Neural cell (in vitro differentiated cells): ENCODE measurements at regions not wholly inside any gene's neighbourhood (a gene's known extent, or its start where the extent isn't known, plus 50 kb on each side); places are given as distances from the start of the nearest gene placed in this dataset.
"Not testable (repeated sequence)": the region's sequence is repeated elsewhere in the genome, so short reads cannot be mapped to it uniquely, and the experiment has no call there.

Source experiments
- H2AFZ ChIP-seq: fragments of 200-600, 300-800 bp; sonication (generic), shearing (Covaris generic); 2 replicates; pipeline ENCODE4 v1.6.0; 2014; ENCODE audit warnings: low read depth, mild to moderate bottlenecking, antibody characterized with exemption, low read length, moderate library complexity
- H3F3A ChIP-seq: fragments of 200-600 bp; shearing (Covaris generic); 2 replicates; pipeline ENCODE4 v1.6.1; 2016; ENCODE audit warnings: mild to moderate bottlenecking, moderate library complexity, mixed read lengths, antibody characterized with exemption, low read length; ENCODE audit not compliant: insufficient read depth, poor library complexity, severe bottlenecking
- H3K27ac ChIP-seq: fragments of 200-600, 300-800 bp; sonication (generic), shearing (Covaris generic); 2 replicates; pipeline ENCODE4 v1.5.1; 2014; ENCODE audit warnings: mild to moderate bottlenecking, low read length, moderate library complexity
- H3K27me3 ChIP-seq: fragments of 300-800, 200-600 bp; sonication (generic), shearing (Covaris generic); 2 replicates; pipeline ENCODE4 v1.6.0; 2014; ENCODE audit warnings: mild to moderate bottlenecking, low read depth, low read length, moderate library complexity; ENCODE audit not compliant: insufficient read depth
- H3K36me3 ChIP-seq: fragments of 300-800, 200-600 bp; sonication (generic), shearing (Covaris generic); 2 replicates; pipeline ENCODE4 v1.5.1; 2014; ENCODE audit warnings: mild to moderate bottlenecking, antibody characterized with exemption, low read length, moderate library complexity; ENCODE audit not compliant: insufficient read depth
- H3K4me2 ChIP-seq: fragments of 300-800, 200-600 bp; sonication (generic), shearing (Covaris generic); 2 replicates; pipeline ENCODE4 v1.6.0; 2014; ENCODE audit warnings: mild to moderate bottlenecking, low read length
- H3K4me3 ChIP-seq: fragments of 300-800, 200-600 bp; sonication (generic), shearing (Covaris generic); 2 replicates; pipeline ENCODE4 v1.5.1; 2014; ENCODE audit warnings: mild to moderate bottlenecking, low read length, moderate library complexity
- H3K79me2 ChIP-seq: fragments of 200-600 bp; shearing (Covaris generic); replicated peaks from 2 replicates; pipeline ENCODE4 v1.6.0; 2014; ENCODE audit warnings: mild to moderate bottlenecking, low read length, moderate library complexity; ENCODE audit not compliant: insufficient read depth
- H3K9ac ChIP-seq: fragments of 300-800, 200-600 bp; sonication (generic), shearing (Covaris generic); 2 replicates; pipeline ENCODE4 v1.6.1; 2016; ENCODE audit warnings: mild to moderate bottlenecking, low read length, mixed read lengths
- H3K9me2 ChIP-seq: fragments of 200-600 bp; shearing (Covaris generic); 2 replicates; pipeline ENCODE4 v1.6.1; 2016; ENCODE audit warnings: mild to moderate bottlenecking, low read length, mixed read lengths; ENCODE audit not compliant: insufficient read depth
- H3K9me3 ChIP-seq: fragments of 200-600, 300-800 bp; sonication (generic), shearing (Covaris generic); 2 replicates; pipeline ENCODE4 v1.6.1; 2016; ENCODE audit warnings: mild to moderate bottlenecking, mixed run types, low read length, moderate library complexity, mixed read lengths
- H4K20me1 ChIP-seq: fragments of 200-600 bp; shearing (Covaris generic); 2 replicates; pipeline ENCODE4 v1.6.1; 2016; ENCODE audit warnings: mild to moderate bottlenecking, mixed run types; ENCODE audit not compliant: insufficient read depth
- CTCF ChIP-seq: fragments of 450-650 bp; IDR thresholded peaks from 2 replicates; pipeline ENCODE4 v1.5.1; 2014; ENCODE audit warnings: antibody characterized with exemption, mild to moderate bottlenecking, moderate library complexity; ENCODE audit not compliant: poor library complexity, severe bottlenecking
- EP300 ChIP-seq: fragments of 450-650 bp; conservative IDR thresholded peaks from 2 replicates; pipeline ENCODE4 v1.6.1; 2014; ENCODE audit warnings: antibody characterized with exemption, mild to moderate bottlenecking, moderate library complexity; ENCODE audit not compliant: poor library complexity, severe bottlenecking
- EZH2 ChIP-seq: fragments of 200-600, 300-800 bp; shearing (Covaris generic), sonication (generic); IDR thresholded peaks from 2 replicates; pipeline ENCODE4 v1.6.1; 2014; ENCODE audit warnings: antibody characterized with exemption, low read length, borderline replicate concordance, mild to moderate bottlenecking; ENCODE audit not compliant: insufficient read depth, poor library complexity, severe bottlenecking
- MXI1 ChIP-seq: fragments of 450-650 bp; conservative IDR thresholded peaks from 2 replicates; pipeline ENCODE4 v1.6.1; 2014; ENCODE audit warnings: antibody characterized with exemption, mild to moderate bottlenecking; ENCODE audit not compliant: poor library complexity, severe bottlenecking
- POLR2AphosphoS5 ChIP-seq: IDR thresholded peaks from 2 replicates; pipeline ENCODE4 v1.6.1; 2012
- RAD21 ChIP-seq: fragments of 450-650 bp; conservative IDR thresholded peaks from 2 replicates; pipeline ENCODE4 v1.6.1; 2014; ENCODE audit warnings: antibody characterized with exemption, mild to moderate bottlenecking, moderate library complexity
- SMC3 ChIP-seq: fragments of 450-650 bp; conservative IDR thresholded peaks from 2 replicates; pipeline ENCODE4 v1.6.1; 2014; ENCODE audit warnings: antibody characterized with exemption, mild to moderate bottlenecking, moderate library complexity; ENCODE audit not compliant: poor library complexity
- TAF1 ChIP-seq: IDR thresholded peaks from 2 replicates; pipeline ENCODE4 v1.6.1; 2012; ENCODE audit warnings: low read depth
- TF ChIP-seq, protein P1 (sequence below): IDR thresholded peaks from 2 replicates; pipeline ENCODE4 v1.6.1; 2012; ENCODE audit warnings: borderline replicate concordance

DNA sequence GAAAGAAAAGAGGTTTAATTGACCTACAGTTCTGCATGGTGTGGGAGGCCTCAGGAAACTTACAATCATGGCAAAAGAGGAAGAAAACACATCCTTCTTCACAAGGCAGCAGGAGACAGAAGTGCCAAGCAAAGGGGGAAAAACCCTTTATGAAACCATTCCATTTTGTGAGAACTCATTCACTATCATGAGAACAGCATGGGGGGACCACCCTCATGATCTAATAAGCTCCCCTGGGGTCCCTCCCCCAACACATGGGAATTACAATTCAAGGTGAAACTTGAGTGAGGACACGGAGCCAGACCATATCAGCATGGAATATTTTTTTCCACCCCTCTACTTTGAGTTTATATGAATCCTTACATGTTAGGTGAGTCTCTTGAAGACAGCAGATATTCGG lies 173.7 kb downstream of the PHF2 start:
- TF ChIP-seq, protein P1, sequence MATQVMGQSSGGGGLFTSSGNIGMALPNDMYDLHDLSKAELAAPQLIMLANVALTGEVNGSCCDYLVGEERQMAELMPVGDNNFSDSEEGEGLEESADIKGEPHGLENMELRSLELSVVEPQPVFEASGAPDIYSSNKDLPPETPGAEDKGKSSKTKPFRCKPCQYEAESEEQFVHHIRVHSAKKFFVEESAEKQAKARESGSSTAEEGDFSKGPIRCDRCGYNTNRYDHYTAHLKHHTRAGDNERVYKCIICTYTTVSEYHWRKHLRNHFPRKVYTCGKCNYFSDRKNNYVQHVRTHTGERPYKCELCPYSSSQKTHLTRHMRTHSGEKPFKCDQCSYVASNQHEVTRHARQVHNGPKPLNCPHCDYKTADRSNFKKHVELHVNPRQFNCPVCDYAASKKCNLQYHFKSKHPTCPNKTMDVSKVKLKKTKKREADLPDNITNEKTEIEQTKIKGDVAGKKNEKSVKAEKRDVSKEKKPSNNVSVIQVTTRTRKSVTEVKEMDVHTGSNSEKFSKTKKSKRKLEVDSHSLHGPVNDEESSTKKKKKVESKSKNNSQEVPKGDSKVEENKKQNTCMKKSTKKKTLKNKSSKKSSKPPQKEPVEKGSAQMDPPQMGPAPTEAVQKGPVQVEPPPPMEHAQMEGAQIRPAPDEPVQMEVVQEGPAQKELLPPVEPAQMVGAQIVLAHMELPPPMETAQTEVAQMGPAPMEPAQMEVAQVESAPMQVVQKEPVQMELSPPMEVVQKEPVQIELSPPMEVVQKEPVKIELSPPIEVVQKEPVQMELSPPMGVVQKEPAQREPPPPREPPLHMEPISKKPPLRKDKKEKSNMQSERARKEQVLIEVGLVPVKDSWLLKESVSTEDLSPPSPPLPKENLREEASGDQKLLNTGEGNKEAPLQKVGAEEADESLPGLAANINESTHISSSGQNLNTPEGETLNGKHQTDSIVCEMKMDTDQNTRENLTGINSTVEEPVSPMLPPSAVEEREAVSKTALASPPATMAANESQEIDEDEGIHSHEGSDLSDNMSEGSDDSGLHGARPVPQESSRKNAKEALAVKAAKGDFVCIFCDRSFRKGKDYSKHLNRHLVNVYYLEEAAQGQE, result no peak
- TF ChIP-seq SMC3 (no peak), RAD21 (no peak), POLR2AphosphoS5 (no peak), CTCF (no peak), EP300 (no peak), TAF1 (no peak), EZH2 (no peak), MXI1 (no peak)
- H2AFZ ChIP-seq, result no peak overlapping the region
- peaks cover 10% of the 10 kb centered on the region for H3K9me3 ChIP-seq
- H3K4me3 ChIP-seq, result no peak overlapping the region
- H3F3A ChIP-seq, result no peaks in the 10 kb centered on the region
- H3K36me3 ChIP-seq, result no peaks in the 10 kb centered on the region
- no peaks in the 10 kb centered on the region for H3K27me3 ChIP-seq
- no peaks in the 10 kb centered on the region for H3K9me2 ChIP-seq
- H3K27ac ChIP-seq, result no peak overlapping the region
- no peak overlapping the region for H3K9ac ChIP-seq
- no peaks in the 10 kb centered on the region for H4K20me1 ChIP-seq
- no peaks in the 10 kb centered on the region for H3K79me2 ChIP-seq
- no peak overlapping the region for H3K4me2 ChIP-seq

DNA sequence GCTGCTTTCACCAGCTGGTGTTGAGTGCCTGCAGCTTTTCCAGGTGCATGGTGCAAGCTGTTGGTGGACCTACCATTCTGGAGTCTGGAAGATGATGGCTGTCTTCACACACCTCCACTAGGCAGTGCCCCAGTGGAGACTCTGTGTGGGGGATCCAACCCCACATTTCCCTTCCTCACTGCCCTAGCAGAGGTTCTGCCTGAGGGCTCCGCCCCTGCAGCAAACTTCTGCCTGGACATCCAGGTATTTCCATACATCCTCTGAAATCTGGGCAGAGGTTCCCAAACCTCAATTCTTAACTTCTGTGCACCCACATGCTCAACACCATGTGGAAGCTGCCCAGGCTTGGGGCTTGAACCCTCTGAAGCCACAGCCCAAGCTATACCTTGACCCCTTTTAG lies 172.4 kb downstream of the PHF2 start:
- H3K27ac ChIP-seq, H3K9me2 ChIP-seq, H3K4me3 ChIP-seq, H2AFZ ChIP-seq, H3F3A ChIP-seq, H3K79me2 ChIP-seq, H3K4me2 ChIP-seq, H4K20me1 ChIP-seq, H3K9ac ChIP-seq, H3K36me3 ChIP-seq, H3K27me3 ChIP-seq: not testable (repeated sequence)
- peaks cover 12% of the 10 kb centered on the region for H3K9me3 ChIP-seq

DNA sequence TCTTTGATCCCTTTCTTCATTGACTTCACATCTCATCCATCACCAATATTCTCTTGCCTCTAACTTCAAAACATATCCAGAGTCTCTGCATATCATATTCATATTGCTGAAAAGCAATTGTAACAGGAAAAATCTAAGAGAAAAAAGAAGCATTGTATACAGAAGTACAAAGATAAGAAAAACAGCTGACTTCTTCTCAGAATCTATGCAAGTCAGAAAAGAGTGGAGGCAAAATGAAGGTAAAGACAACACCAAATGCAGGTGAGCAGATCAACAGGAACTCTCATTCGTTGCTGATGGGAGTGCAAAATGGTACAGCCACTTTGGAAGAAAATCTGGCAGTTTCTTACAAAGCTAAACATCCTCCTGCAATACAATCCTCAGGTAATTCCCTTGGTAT lies 155.6 kb downstream of the PHF2 start:
- no peaks in the 10 kb centered on the region for H3K9me2 ChIP-seq
- H3K4me2 ChIP-seq, result no peak overlapping the region
- TF ChIP-seq MXI1 (no peak), SMC3 (no peak), EP300 (no peak), CTCF (no peak), EZH2 (no peak), RAD21 (no peak), TAF1 (no peak), POLR2AphosphoS5 (no peak)
- TF ChIP-seq, protein P1, result no peak
- H3F3A ChIP-seq, result no peaks in the 10 kb centered on the region
- peaks cover 8% of the 10 kb centered on the region for H3K9me3 ChIP-seq
- H4K20me1 ChIP-seq, result no peaks in the 10 kb centered on the region
- H3K4me3 ChIP-seq, result no peak overlapping the region
- H3K9ac ChIP-seq, result no peak overlapping the region
- H2AFZ ChIP-seq, result no peak overlapping the region
- no peak overlapping the region for H3K27ac ChIP-seq
- no peaks in the 10 kb centered on the region for H3K36me3 ChIP-seq
- no peaks in the 10 kb centered on the region for H3K79me2 ChIP-seq
- H3K27me3 ChIP-seq, result no peaks in the 10 kb centered on the region
